GM12865 (cell line): ENCODE measurements at regions not wholly inside any gene's neighbourhood (a gene's known extent, or its start where the extent isn't known, plus 50 kb on each side); places are given as distances from the start of the nearest gene placed in this dataset.
A peak's percentile ranks its signal among the peaks of the same experiment; 100 is the strongest.

Experiments used
- DNase-seq: peaks from one replicate; pipeline ENCODE4 v3.0.0; 2010; ENCODE audit warnings: low read depth
- H3K4me3 ChIP-seq: 2 replicates; pipeline ENCODE4 v1.5.1; 2011; ENCODE audit warnings: mild to moderate bottlenecking, low read depth, low read length, control low read depth
- CTCF ChIP-seq: IDR thresholded peaks from 2 replicates; pipeline ENCODE4 v1.5.1; 2011; ENCODE audit warnings: low read length, control low read depth, low read depth, inconsistent platforms; ENCODE audit not compliant: insufficient read depth; ENCODE audit errors: missing control alignments

GRCh38 chr18:76627444-76627843 is 132.4 kb upstream of the ZNF516 start:
- no peak overlapping the region for H3K4me3 ChIP-seq
- TF ChIP-seq CTCF: no peak
- DNase-seq: no peak

GRCh38 chr18:76626991-76627390 is 131.9 kb upstream of the ZNF516 start:
- no peak for DNase-seq
- H3K4me3 ChIP-seq: no peak overlapping the region
- no peak for TF ChIP-seq CTCF

- DNase-seq: no peak
- H3K4me3 ChIP-seq: no peak overlapping the region
- no peak for TF ChIP-seq CTCF
Measured at GRCh38 chr18:76622651-76623050, 127.6 kb upstream of the ZNF516 start.

GRCh38 chr18:76621782-76622495 is 126.9 kb upstream of the ZNF516 start:
- no peak for DNase-seq
- H3K4me3 ChIP-seq: no peak overlapping the region
- TF ChIP-seq CTCF: no peak

GRCh38 chr18:76621226-76621625 is 126.2 kb upstream of the ZNF516 start:
- H3K4me3 ChIP-seq: no peak overlapping the region
- TF ChIP-seq CTCF: no peak
- DNase-seq: no peak

- no peak overlapping the region for H3K4me3 ChIP-seq
- peak; percentile 76 for DNase-seq
- TF ChIP-seq CTCF: peak; percentile 45
Measured at GRCh38 chr18:76620321-76621170, 125.5 kb upstream of the ZNF516 start.
